ENCODE measurements at regions not wholly inside any gene's neighbourhood (a gene's known extent, or its start where the extent isn't known, plus 50 kb on each side); places are given as distances from the start of the nearest gene placed in this dataset.

GRCh38 chr2:44848026-44848425 lies 93.5 kb upstream of the SIX3 start:
- TF ChIP-seq, protein P1, sequence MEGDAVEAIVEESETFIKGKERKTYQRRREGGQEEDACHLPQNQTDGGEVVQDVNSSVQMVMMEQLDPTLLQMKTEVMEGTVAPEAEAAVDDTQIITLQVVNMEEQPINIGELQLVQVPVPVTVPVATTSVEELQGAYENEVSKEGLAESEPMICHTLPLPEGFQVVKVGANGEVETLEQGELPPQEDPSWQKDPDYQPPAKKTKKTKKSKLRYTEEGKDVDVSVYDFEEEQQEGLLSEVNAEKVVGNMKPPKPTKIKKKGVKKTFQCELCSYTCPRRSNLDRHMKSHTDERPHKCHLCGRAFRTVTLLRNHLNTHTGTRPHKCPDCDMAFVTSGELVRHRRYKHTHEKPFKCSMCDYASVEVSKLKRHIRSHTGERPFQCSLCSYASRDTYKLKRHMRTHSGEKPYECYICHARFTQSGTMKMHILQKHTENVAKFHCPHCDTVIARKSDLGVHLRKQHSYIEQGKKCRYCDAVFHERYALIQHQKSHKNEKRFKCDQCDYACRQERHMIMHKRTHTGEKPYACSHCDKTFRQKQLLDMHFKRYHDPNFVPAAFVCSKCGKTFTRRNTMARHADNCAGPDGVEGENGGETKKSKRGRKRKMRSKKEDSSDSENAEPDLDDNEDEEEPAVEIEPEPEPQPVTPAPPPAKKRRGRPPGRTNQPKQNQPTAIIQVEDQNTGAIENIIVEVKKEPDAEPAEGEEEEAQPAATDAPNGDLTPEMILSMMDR (conservative IDR thresholded peaks at IDR 0.05; ENCODE audit: low read depth, low read length), result no peak
- TF ChIP-seq EZH2 (IDR thresholded peaks at IDR 0.05; ENCODE audit: low read length, unreplicated experiment), result no peak

Measured in PC-3 (cell line).